HepG2 (cell line): ENCODE measurements at regions not wholly inside any gene's neighbourhood (a gene's known extent, or its start where the extent isn't known, plus 50 kb on each side); places are given as distances from the start of the nearest gene placed in this dataset.

Experiments used
- FOXA3 ChIP-seq: IDR thresholded peaks from 2 replicates; pipeline ENCODE4 v1.6.1; 2016; ENCODE audit warnings: missing genetic modification reagents, missing compliant biosample characterization
- KDM2A ChIP-seq: sonication (generic); formaldehyde crosslinking; IDR thresholded peaks from 2 replicates; pipeline ENCODE4 v1.4.0; 2020; ENCODE audit warnings: low read depth, missing genetic modification reagents, borderline replicate concordance
- PHF5A ChIP-seq: IDR thresholded peaks from one replicate; pipeline ENCODE4 v1.6.1; 2018; ENCODE audit warnings: low read depth, missing genetic modification reagents; ENCODE audit not compliant: unreplicated experiment
- SP140L ChIP-seq: sonication (generic); formaldehyde crosslinking; IDR thresholded peaks from 2 replicates; pipeline ENCODE4 v1.4.0; 2020; ENCODE audit warnings: missing genetic modification reagents, borderline replicate concordance
- TEAD3 ChIP-seq: optimal IDR thresholded peaks from 2 replicates; pipeline ENCODE3; 2016; ENCODE audit warnings: borderline replicate concordance
- YY1 ChIP-seq: IDR thresholded peaks from 2 replicates; pipeline ENCODE4 v1.6.1; 2011; ENCODE audit warnings: low read length, low read depth, moderate library complexity, mild to moderate bottlenecking; ENCODE audit not compliant: insufficient read depth, insufficient replicate concordance
- ZNF44 ChIP-seq: sonication (generic); formaldehyde crosslinking; IDR thresholded peaks from 2 replicates; pipeline ENCODE4 v1.5.1; 2020; ENCODE audit warnings: mild to moderate bottlenecking, missing genetic modification reagents
- ZNF609 ChIP-seq: sonication (generic); formaldehyde crosslinking; IDR thresholded peaks from 2 replicates; pipeline ENCODE4 v1.4.0; 2020; ENCODE audit warnings: mild to moderate bottlenecking, missing genetic modification reagents, borderline replicate concordance
- ZNF614 ChIP-seq: IDR thresholded peaks from 2 replicates; pipeline ENCODE4 v1.6.1; 2018; ENCODE audit warnings: missing biosample characterization, missing genetic modification reagents, inconsistent platforms, borderline replicate concordance
- ZNF839 ChIP-seq: sonication (generic); formaldehyde crosslinking; IDR thresholded peaks from 2 replicates; pipeline ENCODE4 v1.4.0; 2020; ENCODE audit warnings: missing genetic modification reagents, mild to moderate bottlenecking, borderline replicate concordance
- ZNF841 ChIP-seq: sonication (generic); formaldehyde crosslinking; IDR thresholded peaks from 2 replicates; pipeline ENCODE4 v1.8.1; 2023; ENCODE audit warnings: missing genetic modification reagents, borderline replicate concordance
- ZNF891 ChIP-seq: sonication (generic); formaldehyde crosslinking; IDR thresholded peaks from 2 replicates; pipeline ENCODE4 v1.5.0; 2020; ENCODE audit warnings: mild to moderate bottlenecking, missing genetic modification reagents
- TF ChIP-seq, protein P1 (sequence below): sonication (generic); formaldehyde crosslinking; IDR thresholded peaks from 2 replicates; pipeline ENCODE4 v1.4.0; 2020; ENCODE audit warnings: mild to moderate bottlenecking, low read depth, missing genetic modification reagents
- TF ChIP-seq, protein P2 (sequence below): sonication (generic); formaldehyde crosslinking; IDR thresholded peaks from 2 replicates; pipeline ENCODE4 v1.4.0; 2020; ENCODE audit warnings: missing genetic modification reagents, mild to moderate bottlenecking, borderline replicate concordance
- TF ChIP-seq, protein P3 (sequence below): sonication (generic); formaldehyde crosslinking; conservative IDR thresholded peaks from 2 replicates; pipeline ENCODE4 v1.4.0; 2020; ENCODE audit warnings: mild to moderate bottlenecking, missing genetic modification reagents, moderate library complexity

- TF ChIP-seq ZNF609 (CRISPR knock-in tag) (0 out of 2 replicates have a peak, but pooled peaks have one; percentile 73), ZNF614 (CRISPR knock-in tag) (no peak; the same call in 1 of the 2 replicates), FOXA3 (peak; percentile 28; the same call in 1 of the 2 replicates), SP140L (no peak), TEAD3 (CRISPR knock-in tag) (peak; percentile 75), ZNF839 (CRISPR knock-in tag) (peak; percentile 75; the same call in 1 of the 2 replicates), YY1 (peak; percentile 46), ZNF841 (CRISPR knock-in tag) (no peak), ZNF44 (CRISPR knock-in tag) (0 out of 2 replicates have a peak, but pooled peaks have one; percentile 52), ZNF891 (CRISPR knock-in tag) (no peak), KDM2A (CRISPR knock-in tag) (peak; percentile 67; the same call in 1 of the 2 replicates), PHF5A (CRISPR knock-in tag) (peak; percentile 84)
- TF ChIP-seq, protein P1, sequence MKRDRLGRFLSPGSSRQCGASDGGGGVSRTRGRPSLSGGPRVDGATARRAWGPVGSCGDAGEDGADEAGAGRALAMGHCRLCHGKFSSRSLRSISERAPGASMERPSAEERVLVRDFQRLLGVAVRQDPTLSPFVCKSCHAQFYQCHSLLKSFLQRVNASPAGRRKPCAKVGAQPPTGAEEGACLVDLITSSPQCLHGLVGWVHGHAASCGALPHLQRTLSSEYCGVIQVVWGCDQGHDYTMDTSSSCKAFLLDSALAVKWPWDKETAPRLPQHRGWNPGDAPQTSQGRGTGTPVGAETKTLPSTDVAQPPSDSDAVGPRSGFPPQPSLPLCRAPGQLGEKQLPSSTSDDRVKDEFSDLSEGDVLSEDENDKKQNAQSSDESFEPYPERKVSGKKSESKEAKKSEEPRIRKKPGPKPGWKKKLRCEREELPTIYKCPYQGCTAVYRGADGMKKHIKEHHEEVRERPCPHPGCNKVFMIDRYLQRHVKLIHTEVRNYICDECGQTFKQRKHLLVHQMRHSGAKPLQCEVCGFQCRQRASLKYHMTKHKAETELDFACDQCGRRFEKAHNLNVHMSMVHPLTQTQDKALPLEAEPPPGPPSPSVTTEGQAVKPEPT: 0 out of 2 replicates have a peak, but pooled peaks have one; percentile 57
- TF ChIP-seq, protein P2, sequence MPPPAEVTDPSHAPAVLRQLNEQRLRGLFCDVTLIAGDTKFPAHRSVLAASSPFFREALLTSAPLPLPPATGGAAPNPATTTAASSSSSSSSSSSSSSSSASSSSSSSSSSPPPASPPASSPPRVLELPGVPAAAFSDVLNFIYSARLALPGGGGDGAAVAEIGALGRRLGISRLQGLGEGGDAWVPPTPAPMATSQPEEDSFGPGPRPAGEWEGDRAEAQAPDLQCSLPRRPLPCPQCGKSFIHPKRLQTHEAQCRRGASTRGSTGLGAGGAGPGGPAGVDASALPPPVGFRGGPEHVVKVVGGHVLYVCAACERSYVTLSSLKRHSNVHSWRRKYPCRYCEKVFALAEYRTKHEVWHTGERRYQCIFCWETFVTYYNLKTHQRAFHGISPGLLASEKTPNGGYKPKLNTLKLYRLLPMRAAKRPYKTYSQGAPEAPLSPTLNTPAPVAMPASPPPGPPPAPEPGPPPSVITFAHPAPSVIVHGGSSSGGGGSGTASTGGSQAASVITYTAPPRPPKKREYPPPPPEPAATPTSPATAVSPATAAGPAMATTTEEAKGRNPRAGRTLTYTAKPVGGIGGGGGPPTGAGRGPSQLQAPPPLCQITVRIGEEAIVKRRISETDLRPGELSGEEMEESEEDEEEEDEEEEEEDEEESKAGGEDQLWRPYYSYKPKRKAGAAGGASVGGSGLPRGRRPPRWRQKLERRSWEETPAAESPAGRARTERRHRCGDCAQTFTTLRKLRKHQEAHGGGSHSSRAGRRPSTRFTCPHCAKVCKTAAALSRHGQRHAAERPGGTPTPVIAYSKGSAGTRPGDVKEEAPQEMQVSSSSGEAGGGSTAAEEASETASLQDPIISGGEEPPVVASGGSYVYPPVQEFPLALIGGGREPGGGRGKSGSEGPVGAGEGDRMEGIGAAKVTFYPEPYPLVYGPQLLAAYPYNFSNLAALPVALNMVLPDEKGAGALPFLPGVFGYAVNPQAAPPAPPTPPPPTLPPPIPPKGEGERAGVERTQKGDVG (CRISPR knock-in tag): 0 out of 2 replicates have a peak, but pooled peaks have one; percentile 45
- TF ChIP-seq, protein P3, sequence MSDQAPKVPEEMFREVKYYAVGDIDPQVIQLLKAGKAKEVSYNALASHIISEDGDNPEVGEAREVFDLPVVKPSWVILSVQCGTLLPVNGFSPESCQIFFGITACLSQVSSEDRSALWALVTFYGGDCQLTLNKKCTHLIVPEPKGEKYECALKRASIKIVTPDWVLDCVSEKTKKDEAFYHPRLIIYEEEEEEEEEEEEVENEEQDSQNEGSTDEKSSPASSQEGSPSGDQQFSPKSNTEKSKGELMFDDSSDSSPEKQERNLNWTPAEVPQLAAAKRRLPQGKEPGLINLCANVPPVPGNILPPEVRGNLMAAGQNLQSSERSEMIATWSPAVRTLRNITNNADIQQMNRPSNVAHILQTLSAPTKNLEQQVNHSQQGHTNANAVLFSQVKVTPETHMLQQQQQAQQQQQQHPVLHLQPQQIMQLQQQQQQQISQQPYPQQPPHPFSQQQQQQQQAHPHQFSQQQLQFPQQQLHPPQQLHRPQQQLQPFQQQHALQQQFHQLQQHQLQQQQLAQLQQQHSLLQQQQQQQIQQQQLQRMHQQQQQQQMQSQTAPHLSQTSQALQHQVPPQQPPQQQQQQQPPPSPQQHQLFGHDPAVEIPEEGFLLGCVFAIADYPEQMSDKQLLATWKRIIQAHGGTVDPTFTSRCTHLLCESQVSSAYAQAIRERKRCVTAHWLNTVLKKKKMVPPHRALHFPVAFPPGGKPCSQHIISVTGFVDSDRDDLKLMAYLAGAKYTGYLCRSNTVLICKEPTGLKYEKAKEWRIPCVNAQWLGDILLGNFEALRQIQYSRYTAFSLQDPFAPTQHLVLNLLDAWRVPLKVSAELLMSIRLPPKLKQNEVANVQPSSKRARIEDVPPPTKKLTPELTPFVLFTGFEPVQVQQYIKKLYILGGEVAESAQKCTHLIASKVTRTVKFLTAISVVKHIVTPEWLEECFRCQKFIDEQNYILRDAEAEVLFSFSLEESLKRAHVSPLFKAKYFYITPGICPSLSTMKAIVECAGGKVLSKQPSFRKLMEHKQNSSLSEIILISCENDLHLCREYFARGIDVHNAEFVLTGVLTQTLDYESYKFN (CRISPR knock-in tag): peak; percentile 33; the same call in 1 of the 2 replicates
Observed at GRCh38 chr2:43024515-43025011, 201.8 kb downstream of the ZFP36L2 start (continued).
